ENCODE measurements at regions not wholly inside any gene's neighbourhood (a gene's known extent, or its start where the extent isn't known, plus 50 kb on each side); places are given as distances from the start of the nearest gene placed in this dataset.

DNA sequence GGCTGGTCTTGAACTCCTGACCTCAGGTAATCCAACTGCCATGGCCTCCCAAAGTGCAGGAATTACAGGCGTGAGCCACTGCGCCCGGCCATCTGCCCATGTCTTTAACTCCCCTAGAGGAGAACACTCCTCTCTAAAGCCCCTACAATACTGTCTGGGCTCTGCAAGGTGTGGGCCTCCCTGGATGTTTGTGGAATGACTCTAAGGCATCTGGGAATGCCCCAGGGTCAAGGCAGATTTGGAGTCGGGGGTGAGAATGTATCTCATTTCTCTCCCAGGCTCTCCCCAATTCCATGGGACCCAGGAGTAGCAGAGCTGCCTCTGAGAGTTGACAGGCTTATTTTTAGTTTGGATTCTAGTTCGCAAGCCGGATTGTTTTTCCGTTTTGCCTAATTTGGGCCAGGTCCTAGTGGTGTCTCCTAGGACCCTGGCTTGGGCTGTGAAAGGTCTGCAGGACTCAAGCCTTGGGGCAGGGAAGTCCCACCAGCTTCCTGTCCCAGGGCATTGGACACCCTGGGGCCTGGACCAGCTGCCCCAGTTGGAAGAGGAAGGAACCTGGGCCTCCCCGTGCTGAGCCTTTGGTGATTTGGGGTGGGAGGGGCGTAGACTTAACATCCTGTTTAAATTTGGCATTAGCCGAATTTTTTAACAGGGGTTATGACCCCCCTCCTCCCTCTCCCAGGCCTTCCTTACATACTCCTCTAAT, 53.5 kb downstream of the MAGEF1 start:
- TF ChIP-seq, protein P1, sequence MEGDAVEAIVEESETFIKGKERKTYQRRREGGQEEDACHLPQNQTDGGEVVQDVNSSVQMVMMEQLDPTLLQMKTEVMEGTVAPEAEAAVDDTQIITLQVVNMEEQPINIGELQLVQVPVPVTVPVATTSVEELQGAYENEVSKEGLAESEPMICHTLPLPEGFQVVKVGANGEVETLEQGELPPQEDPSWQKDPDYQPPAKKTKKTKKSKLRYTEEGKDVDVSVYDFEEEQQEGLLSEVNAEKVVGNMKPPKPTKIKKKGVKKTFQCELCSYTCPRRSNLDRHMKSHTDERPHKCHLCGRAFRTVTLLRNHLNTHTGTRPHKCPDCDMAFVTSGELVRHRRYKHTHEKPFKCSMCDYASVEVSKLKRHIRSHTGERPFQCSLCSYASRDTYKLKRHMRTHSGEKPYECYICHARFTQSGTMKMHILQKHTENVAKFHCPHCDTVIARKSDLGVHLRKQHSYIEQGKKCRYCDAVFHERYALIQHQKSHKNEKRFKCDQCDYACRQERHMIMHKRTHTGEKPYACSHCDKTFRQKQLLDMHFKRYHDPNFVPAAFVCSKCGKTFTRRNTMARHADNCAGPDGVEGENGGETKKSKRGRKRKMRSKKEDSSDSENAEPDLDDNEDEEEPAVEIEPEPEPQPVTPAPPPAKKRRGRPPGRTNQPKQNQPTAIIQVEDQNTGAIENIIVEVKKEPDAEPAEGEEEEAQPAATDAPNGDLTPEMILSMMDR (IDR thresholded peaks at IDR 0.05; ENCODE audit: insufficient read depth, low read depth, low read length): no peak
- no peak for TF ChIP-seq EZH2 (IDR thresholded peaks at IDR 0.05; ENCODE audit: insufficient read depth, low read length)
